Thoracic aorta (tissue), 2 donors: ENCODE measurements at regions not wholly inside any gene's neighbourhood (a gene's known extent, or its start where the extent isn't known, plus 50 kb on each side); places are given as distances from the start of the nearest gene placed in this dataset.

Source experiments
- ATAC-seq: fragments of 150-250 bp; one replicate; pipeline ENCODE4 v1.8.0; 2017; ENCODE audit warnings: low read depth; ENCODE audit not compliant: insufficient number of reproducible peaks, low FRiP score
- DNase-seq: peaks from one replicate; pipeline ENCODE4 v3.0.0-alpha.2; 2020; ENCODE audit warnings: low spot score
- H3K27ac ChIP-seq, 2 donors: fragments of 200-600 bp; sonication (generic); 1 replicate in 1 of 2; 2 replicates in 1 of 2; pipeline ENCODE4 v1.5.1; 2016; ENCODE audit warnings: mild to moderate bottlenecking in 2 of 2, moderate library complexity in 2 of 2
- H3K27me3 ChIP-seq: fragments of 200-600 bp; sonication (generic); replicated peaks from 2 replicates; pipeline ENCODE4 v1.6.0; 2016; ENCODE audit warnings: mild to moderate bottlenecking; ENCODE audit not compliant: insufficient read depth
- H3K36me3 ChIP-seq: fragments of 200-600 bp; sonication (generic); one replicate; pipeline ENCODE4 v1.5.1; 2016
- H3K4me1 ChIP-seq, 2 donors: fragments of 200-600 bp; sonication (generic); 1 replicate in 1 of 2; 2 replicates in 1 of 2; pipeline versions ENCODE4 v1.5.1 to v1.6.0; 2016; ENCODE audit warnings: low read depth in 2 of 2, mild to moderate bottlenecking in 1 of 2; ENCODE audit not compliant: control insufficient read depth in 1 of 2
- H3K4me3 ChIP-seq: fragments of 200-600 bp; sonication (generic); 2 replicates; pipeline ENCODE4 v1.5.1; 2016; ENCODE audit warnings: mild to moderate bottlenecking
- H3K9me3 ChIP-seq: fragments of 200-600 bp; sonication (generic); 2 replicates; pipeline ENCODE4 v1.5.1; 2016
- CTCF ChIP-seq: fragments of 200-600 bp; sonication (generic); IDR thresholded peaks from one replicate; pipeline ENCODE4 v1.5.1; 2019; ENCODE audit warnings: antibody characterized with exemption

- Histone ChIP-seq H3K27me3 (no peaks in the 10 kb centered on the region), H3K36me3 (no peaks in the 10 kb centered on the region), H3K4me3 (no peak overlapping the region), H3K4me1 (no peaks in the 10 kb centered on the region), H3K27ac (no peak overlapping the region), H3K9me3 (no peaks in the 10 kb centered on the region)
- TF ChIP-seq CTCF: no peak
- no peak for ATAC-seq
- DNase-seq: no peak
Observed at GRCh38 chr18:73261243-73261642, 393.5 kb upstream of the NETO1 start.

- Histone ChIP-seq H3K27me3 (no peaks in the 10 kb centered on the region), H3K36me3 (no peaks in the 10 kb centered on the region), H3K4me1 (no peaks in the 10 kb centered on the region), H3K9me3 (no peaks in the 10 kb centered on the region), H3K27ac (no peak overlapping the region), H3K4me3 (no peak overlapping the region)
- ATAC-seq: no peak
- DNase-seq: no peak
- no peak for TF ChIP-seq CTCF
Observed at GRCh38 chr18:73258375-73259087, 390.7 kb upstream of the NETO1 start.

GRCh38 chr18:73254564-73254963 is 386.8 kb upstream of the NETO1 start:
- no peak for ATAC-seq
- TF ChIP-seq CTCF: no peak

GRCh38 chr18:73249030-73249429 is 381.2 kb upstream of the NETO1 start:
- TF ChIP-seq CTCF: no peak
- H3K27ac ChIP-seq: no peak overlapping the region
- H3K9me3 ChIP-seq: no peaks in the 10 kb centered on the region
- H3K4me1 ChIP-seq: no peaks in the 10 kb centered on the region
- ATAC-seq (no peak), DNase-seq (no peak)
- no peaks in the 10 kb centered on the region for H3K36me3 ChIP-seq
- H3K4me3 ChIP-seq: no peak overlapping the region
- H3K27me3 ChIP-seq: no peaks in the 10 kb centered on the region

More at GRCh38 chr18:73254564-73254963, 386.8 kb upstream of the NETO1 start:
- no peak for DNase-seq
- H3K36me3 ChIP-seq: no peaks in the 10 kb centered on the region
- no peaks in the 10 kb centered on the region for H3K27me3 ChIP-seq
- no peaks in the 10 kb centered on the region for H3K4me1 ChIP-seq
- no peak overlapping the region for H3K4me3 ChIP-seq
- no peaks in the 10 kb centered on the region for H3K9me3 ChIP-seq
- no peak overlapping the region for H3K27ac ChIP-seq

GRCh38 chr18:73246763-73247162 is 379.0 kb upstream of the NETO1 start:
- Histone ChIP-seq H3K27ac (no peak overlapping the region), H3K4me3 (no peak overlapping the region), H3K27me3 (no peaks in the 10 kb centered on the region), H3K9me3 (no peaks in the 10 kb centered on the region), H3K4me1 (no peaks in the 10 kb centered on the region), H3K36me3 (no peaks in the 10 kb centered on the region)
- DNase-seq: no peak
- no peak for ATAC-seq
- TF ChIP-seq CTCF: no peak
